Endothelial cell (in vitro differentiated cells): ENCODE measurements at regions not wholly inside any gene's neighbourhood (a gene's known extent, or its start where the extent isn't known, plus 50 kb on each side); places are given as distances from the start of the nearest gene placed in this dataset.

Experiments
- DNase-seq: peaks from one replicate; pipeline ENCODE4 v3.0.0; 2021; ENCODE audit warnings: low spot score
- H3K27ac Mint-ChIP-seq: one replicate; pipeline ENCODE4 v1.8.0; 2021; ENCODE audit warnings: mixed read lengths, inconsistent platforms; ENCODE audit not compliant: unreplicated experiment
- H3K27me3 Mint-ChIP-seq: one replicate; pipeline ENCODE4 v1.8.0; 2021; ENCODE audit warnings: mild to moderate bottlenecking, moderate library complexity, mixed read lengths, inconsistent platforms; ENCODE audit not compliant: unreplicated experiment
- H3K36me3 Mint-ChIP-seq: one replicate; pipeline ENCODE4 v1.8.0; 2021; ENCODE audit warnings: mild to moderate bottlenecking, low read depth, mixed read lengths, inconsistent platforms; ENCODE audit not compliant: unreplicated experiment
- H3K4me1 Mint-ChIP-seq: one replicate; pipeline ENCODE4 v1.8.0; 2021; ENCODE audit warnings: mild to moderate bottlenecking, mixed read lengths, inconsistent platforms; ENCODE audit not compliant: unreplicated experiment
- H3K4me3 Mint-ChIP-seq: one replicate; pipeline ENCODE4 v1.8.0; 2021; ENCODE audit warnings: mild to moderate bottlenecking, mixed read lengths, inconsistent platforms; ENCODE audit not compliant: unreplicated experiment
- H3K9me3 Mint-ChIP-seq: one replicate; pipeline ENCODE4 v1.8.0; 2021; ENCODE audit warnings: mixed read lengths, inconsistent platforms; ENCODE audit not compliant: unreplicated experiment
- CTCF ChIP-seq: fragments of 200-600 bp; sonication (generic); IDR thresholded peaks from one replicate; pipeline ENCODE4 v1.5.0; 2021; ENCODE audit warnings: antibody characterized with exemption; ENCODE audit not compliant: unreplicated experiment

GRCh38 chr13:66071608-66072007, 1158.5 kb downstream of the PCDH9 start:
- no peaks in the 10 kb centered on the region for H3K9me3 Mint-ChIP-seq
- peak overlapping the region; percentile 9 for H3K27ac Mint-ChIP-seq
- no peaks in the 10 kb centered on the region for H3K36me3 Mint-ChIP-seq
- no peak for DNase-seq
- H3K27me3 Mint-ChIP-seq, result no peaks in the 10 kb centered on the region
- H3K4me1 Mint-ChIP-seq, result peaks cover 12% of the 10 kb centered on the region
- H3K4me3 Mint-ChIP-seq, result no peak overlapping the region
- TF ChIP-seq CTCF, result no peak

GRCh38 chr13:66071029-66071428, 1159.1 kb downstream of the PCDH9 start:
- no peak overlapping the region for H3K4me3 Mint-ChIP-seq
- H3K4me1 Mint-ChIP-seq, result peaks cover 12% of the 10 kb centered on the region
- H3K36me3 Mint-ChIP-seq, result no peaks in the 10 kb centered on the region
- DNase-seq, result no peak
- no peak overlapping the region for H3K27ac Mint-ChIP-seq
- no peak for TF ChIP-seq CTCF
- H3K27me3 Mint-ChIP-seq, result no peaks in the 10 kb centered on the region
- no peaks in the 10 kb centered on the region for H3K9me3 Mint-ChIP-seq

DNA sequence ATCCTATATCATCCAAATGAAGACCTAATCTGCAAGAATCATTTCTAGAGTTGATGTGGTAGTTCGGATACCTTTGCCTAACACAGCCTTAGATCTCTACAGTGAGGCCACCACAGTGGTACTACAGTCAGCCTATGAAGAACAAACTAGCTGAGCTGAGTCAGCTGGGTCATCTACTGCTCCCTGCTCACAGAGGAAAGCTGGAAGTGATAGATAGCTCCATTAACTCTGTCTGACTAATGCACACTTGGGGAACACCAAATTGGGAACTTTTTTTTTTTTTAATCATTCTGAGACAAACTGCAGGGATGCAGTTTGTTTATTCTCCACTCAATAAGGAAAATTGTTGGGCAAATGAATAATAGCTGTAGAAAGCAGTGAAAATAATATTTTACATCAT, 1160.6 kb downstream of the PCDH9 start:
- Mint-ChIP-seq H3K4me1 (peaks cover 12% of the 10 kb centered on the region), H3K4me3 (no peak overlapping the region), H3K36me3 (no peaks in the 10 kb centered on the region), H3K27me3 (no peaks in the 10 kb centered on the region), H3K27ac (no peak overlapping the region), H3K9me3 (no peaks in the 10 kb centered on the region)
- TF ChIP-seq CTCF, result no peak
- no peak for DNase-seq

- Mint-ChIP-seq H3K27ac (no peak overlapping the region), H3K4me3 (no peak overlapping the region), H3K36me3 (no peaks in the 10 kb centered on the region), H3K4me1 (peaks cover 12% of the 10 kb centered on the region), H3K9me3 (no peaks in the 10 kb centered on the region), H3K27me3 (no peaks in the 10 kb centered on the region)
- TF ChIP-seq CTCF, result no peak
- no peak for DNase-seq
These were observed 1161.5 kb downstream of the PCDH9 start for GRCh38 chr13:66068683-66069082.

GRCh38 chr13:66048888-66049287, 1181.2 kb downstream of the PCDH9 start:
- H3K27me3 Mint-ChIP-seq, result no peaks in the 10 kb centered on the region
- no peaks in the 10 kb centered on the region for H3K36me3 Mint-ChIP-seq
- TF ChIP-seq CTCF, result no peak
- H3K27ac Mint-ChIP-seq, result no peak overlapping the region
- H3K4me1 Mint-ChIP-seq, result no peaks in the 10 kb centered on the region
- DNase-seq, result no peak
- no peak overlapping the region for H3K4me3 Mint-ChIP-seq
- no peaks in the 10 kb centered on the region for H3K9me3 Mint-ChIP-seq
